NCI-H446 (cell line): ENCODE measurements at regions not wholly inside any gene's neighbourhood (a gene's known extent, or its start where the extent isn't known, plus 50 kb on each side); places are given as distances from the start of the nearest gene placed in this dataset.

Source experiments
- DNase-seq, 2 experiments: peaks; one replicate each; lab custom pipeline; 2025; lab: John Stamatoyannopoulos, UW

DNA sequence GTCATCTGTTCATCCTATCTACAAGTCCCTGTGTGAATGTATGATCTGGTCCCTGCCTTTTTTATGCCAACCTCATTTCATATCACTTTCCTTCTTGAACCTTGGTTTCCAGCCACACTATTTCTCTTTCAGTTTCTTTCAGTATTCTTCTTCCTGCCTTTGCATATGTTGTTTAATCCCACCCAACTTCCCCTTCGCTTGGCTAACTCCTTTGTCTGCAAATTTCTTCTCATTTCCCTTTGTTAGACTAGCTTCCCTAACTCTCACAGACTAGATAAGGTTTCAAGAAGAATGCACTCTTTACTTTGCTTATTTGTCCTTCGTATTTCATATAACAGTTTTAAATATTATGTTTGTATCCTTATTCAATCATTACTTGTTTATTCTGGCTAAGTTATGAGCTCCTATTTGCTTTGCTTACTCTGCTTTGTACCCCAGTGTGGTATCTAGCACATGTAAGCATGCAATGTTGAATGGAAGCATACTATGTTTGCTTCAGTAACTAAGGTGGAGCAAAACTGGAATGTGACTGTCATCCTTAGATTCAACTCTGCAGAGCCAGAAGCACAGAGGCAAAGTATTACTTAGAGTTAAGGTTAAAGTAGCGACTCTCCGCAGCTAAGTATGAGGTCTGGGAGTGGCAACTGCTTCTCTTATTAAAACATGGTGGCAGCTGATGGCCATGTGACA, 681.3 kb downstream of the CPS1 start:
- DNase-seq, result no peak

DNA sequence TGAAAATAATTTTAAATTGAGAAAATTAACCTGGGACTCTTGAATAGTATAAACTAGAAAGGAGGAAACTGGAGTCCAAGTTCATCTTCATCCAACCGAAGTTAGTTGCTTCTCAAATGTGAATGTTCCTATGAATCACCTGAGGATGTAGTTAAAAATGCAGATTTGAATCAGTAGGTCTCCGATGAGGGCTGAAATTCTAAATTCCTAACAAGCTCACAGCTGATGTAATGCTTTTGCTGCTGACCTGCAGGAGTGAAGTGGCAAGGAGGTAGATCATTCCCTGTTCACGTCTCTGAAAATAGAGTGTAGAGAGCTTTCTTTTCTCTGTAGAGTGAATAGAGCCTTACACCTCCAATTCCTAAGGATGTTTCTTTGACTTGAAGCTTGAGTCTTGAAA, 685.5 kb downstream of the CPS1 start:
- no peak for DNase-seq

GRCh38 chr2:211247751-211248150, 691.4 kb downstream of the CPS1 start:
- DNase-seq, result no peak

GRCh38 chr2:211248841-211249240, 692.4 kb downstream of the CPS1 start:
- DNase-seq, result no peak

GRCh38 chr2:211251016-211251415, 694.6 kb downstream of the CPS1 start:
- DNase-seq, result no peak

DNA sequence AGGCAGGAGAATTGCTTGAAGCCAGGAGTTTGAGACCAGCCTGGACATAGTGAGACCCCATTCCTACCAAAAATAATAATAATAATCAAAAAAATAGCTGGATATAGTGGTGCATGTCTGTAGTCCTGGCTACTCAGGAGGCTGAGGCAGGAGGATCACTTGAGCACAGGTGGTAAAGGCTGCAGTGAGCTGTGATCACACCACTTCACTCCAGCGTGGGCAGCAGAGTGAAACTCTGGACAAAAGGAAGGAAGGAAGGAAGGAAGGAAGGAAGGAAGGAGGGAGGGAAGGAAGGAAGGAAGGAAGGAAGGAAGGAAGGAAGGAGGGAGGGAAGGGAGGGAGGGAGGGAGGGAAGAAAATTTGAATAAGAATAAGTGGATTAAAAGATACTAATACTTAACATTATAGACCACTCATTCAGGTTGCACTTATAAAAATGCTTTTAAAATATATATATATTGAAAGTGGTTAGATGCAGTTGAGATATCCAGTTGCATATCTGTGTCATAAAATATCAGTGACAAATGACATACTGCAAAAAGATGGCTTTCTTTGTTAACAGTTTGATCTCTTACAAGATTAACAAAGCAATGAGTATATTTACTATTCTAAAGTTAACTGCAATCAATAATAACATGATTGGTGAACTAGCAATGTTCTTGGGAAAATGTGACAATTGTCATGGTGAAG, 702.4 kb downstream of the CPS1 start:
- DNase-seq, result no peak

GRCh38 chr2:211259831-211260476, 703.6 kb downstream of the CPS1 start:
- DNase-seq, result no peak

- DNase-seq, result no peak
Observed at GRCh38 chr2:211270257-211270656, 713.9 kb downstream of the CPS1 start.

- DNase-seq, result no peak
Observed at GRCh38 chr2:211281430-211282073, 725.2 kb downstream of the CPS1 start.

DNA sequence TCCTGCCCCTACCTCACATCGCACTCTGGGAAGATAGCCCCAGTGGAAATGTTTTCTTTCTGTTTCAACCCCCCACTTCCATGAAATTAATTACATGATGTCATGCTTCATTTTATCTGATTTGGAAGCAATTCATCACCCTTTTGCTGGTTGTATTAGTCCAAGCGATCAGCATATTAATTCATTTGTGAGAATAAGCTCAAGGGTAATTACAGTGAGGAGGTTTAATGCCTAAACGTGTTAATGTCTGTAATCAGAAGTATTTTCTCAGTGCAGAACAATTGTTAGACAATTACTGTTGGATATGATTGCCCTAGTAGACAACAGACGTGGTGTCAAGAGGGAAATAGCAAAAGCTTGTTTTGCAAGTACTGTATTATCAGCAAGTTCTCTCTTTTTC, 746.3 kb downstream of the CPS1 start:
- DNase-seq, result no peak

DNA sequence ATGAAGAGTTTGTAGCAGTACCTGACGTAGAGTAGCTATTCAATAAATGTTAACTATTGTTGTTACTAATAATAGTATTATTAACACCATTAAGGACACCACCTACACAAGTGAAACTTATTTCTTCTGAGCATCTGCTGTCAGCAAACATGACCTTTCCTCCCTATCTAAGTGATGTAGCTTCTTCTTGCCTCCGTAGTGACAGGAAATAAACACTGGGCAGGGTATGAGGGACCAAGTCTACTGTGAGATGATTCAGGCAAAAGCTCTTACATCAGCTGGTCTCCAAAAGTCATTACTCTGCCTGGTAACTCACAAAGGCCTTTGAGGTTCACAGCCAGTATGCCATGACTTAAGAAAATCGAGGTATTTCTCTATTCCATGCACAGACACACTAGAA, 750.5 kb downstream of the CPS1 start:
- no peak for DNase-seq
